Spinal cord (tissue), 9 donors: ENCODE measurements at regions not wholly inside any gene's neighbourhood (a gene's known extent, or its start where the extent isn't known, plus 50 kb on each side); places are given as distances from the start of the nearest gene placed in this dataset.

Source experiments
- DNase-seq, 6 donors: peaks; one replicate each; pipeline versions ENCODE4 v3.0.0 to v3.0.0-alpha.2; 2013 to 2015; ENCODE audit warnings: low spot score in 6 of 6, low read depth in 4 of 6
- H3K27ac ChIP-seq: one replicate; pipeline ENCODE4 v1.5.1; 2013; ENCODE audit warnings: low read depth, low read length, control low read depth
- H3K27me3 ChIP-seq: one replicate; pipeline ENCODE4 v1.6.1; 2013; ENCODE audit warnings: low read length; ENCODE audit not compliant: control insufficient read depth, insufficient read depth
- H3K36me3 ChIP-seq: one replicate; pipeline ENCODE4 v1.6.1; 2013; ENCODE audit warnings: low read length; ENCODE audit not compliant: control insufficient read depth, insufficient read depth
- H3K4me1 ChIP-seq: one replicate; pipeline ENCODE4 v1.6.1; 2013; ENCODE audit warnings: low read length; ENCODE audit not compliant: control insufficient read depth, insufficient read depth
- H3K4me3 ChIP-seq: one replicate; pipeline ENCODE4 v1.5.1; 2013; ENCODE audit warnings: low read depth, low read length, control low read depth
- H3K9me3 ChIP-seq: one replicate; pipeline ENCODE4 v1.6.1; 2013; ENCODE audit warnings: low read length; ENCODE audit not compliant: control insufficient read depth, insufficient read depth
- WGBS: methylation state at CpG from one replicate; pipeline ENCODE4 v1.1.5; 2013; ENCODE audit warnings: missing lambda C conversion rate; ENCODE audit not compliant: insufficient coverage; 5-methylcytosine and 5-hydroxymethylcytosine counted together
- donor health status: healthy.

DNA sequence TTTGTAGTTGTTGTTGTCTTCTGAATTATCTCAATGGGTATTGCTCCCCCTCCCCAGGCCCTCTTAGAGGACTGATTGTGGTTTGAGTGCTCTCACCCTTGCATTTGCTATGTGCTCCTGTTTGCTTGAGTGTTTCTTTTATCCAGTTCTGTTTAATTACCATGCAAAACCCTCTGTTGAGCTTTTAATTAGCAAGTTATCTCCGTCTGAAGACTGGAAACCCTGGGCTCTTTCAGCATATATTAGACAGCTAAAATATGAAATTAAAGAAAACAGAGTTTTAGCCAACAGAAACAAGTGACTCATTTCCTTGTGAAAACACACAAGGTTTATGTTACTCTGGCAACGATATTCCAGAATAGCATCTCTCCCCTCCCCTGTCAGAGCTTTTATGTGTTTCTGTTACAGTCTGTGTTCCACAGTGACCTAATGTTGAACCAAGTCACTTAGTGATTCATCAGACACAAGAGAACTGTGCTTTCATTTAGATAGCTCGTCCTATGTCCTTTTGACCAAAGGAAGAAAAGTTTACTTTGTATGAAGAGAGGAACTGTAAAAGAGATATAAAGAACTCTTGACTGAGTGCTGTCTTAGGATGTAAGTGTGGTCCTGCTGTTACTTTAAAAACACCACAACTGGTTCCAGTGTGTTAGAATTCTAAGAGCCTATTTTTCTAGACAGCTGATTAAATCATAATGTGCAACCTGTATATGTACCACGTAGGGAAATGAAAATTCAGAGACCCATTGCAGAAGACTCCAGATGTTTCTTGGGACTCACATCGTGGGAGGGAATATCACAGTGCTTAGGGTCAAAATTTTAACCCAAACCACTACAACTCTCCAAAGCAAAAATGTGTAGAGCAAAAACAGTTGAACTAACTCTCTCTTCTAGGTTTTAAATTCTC is 172.8 kb upstream of the RBMS1 start:
- peak; percentile 12 to 83 (median 46) for DNase-seq
- H3K4me3 ChIP-seq = no peak overlapping the region
- 0% methylated on average over 2 of the region's 5 CpGs for WGBS

DNA sequence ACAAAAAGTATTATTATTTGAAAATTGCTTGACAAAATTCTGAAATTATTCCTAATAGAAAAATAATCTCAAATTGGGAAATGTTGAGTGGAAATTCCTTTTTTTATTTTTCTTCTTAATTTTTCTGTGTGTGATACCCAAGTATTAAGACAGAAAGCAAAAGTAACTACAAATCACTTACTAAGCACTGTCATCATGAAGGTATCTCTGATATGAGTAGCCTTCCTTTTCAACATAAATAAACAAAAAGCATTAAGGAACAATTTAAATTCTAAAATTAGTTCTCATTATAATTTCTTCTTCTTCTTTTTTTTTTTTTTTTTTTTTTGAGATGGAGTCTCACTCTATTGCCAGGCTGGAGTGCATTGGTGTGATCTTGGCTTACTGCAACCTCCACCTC is 174.2 kb upstream of the RBMS1 start:
- DNase-seq = no peak
- Histone ChIP-seq H3K9me3 (peaks cover 2% of the 10 kb centered on the region), H3K4me1 (no peaks in the 10 kb centered on the region), H3K4me3 (no peak overlapping the region), H3K36me3 (no peaks in the 10 kb centered on the region), H3K27ac (no peak overlapping the region), H3K27me3 (no peaks in the 10 kb centered on the region)

More for the DNA sequence above, 172.8 kb upstream of the RBMS1 start:
- no peaks in the 10 kb centered on the region for H3K4me1 ChIP-seq
- no peaks in the 10 kb centered on the region for H3K36me3 ChIP-seq
- H3K9me3 ChIP-seq = peaks cover 2% of the 10 kb centered on the region
- no peaks in the 10 kb centered on the region for H3K27me3 ChIP-seq
- peak overlapping the region; percentile 73 for H3K27ac ChIP-seq

DNA sequence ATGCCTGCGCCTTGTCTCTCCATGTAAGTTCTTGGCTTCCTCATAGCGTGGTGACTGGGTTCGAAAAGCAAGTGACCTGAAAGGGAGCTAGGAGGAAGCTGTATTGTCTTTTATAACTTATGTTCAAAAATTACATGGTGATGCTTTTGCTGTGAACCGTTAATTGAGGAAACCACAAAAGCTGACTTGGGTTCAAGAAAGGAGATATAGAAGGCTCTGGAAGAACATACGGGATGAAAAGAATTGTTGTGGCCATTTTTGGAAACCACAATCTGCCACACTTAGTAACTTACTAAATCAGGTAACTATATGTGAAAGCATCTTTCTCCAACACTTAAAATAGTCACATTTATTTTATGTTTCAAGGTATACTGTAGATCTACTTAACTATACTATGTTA is 177.0 kb upstream of the RBMS1 start:
- H3K27me3 ChIP-seq = no peaks in the 10 kb centered on the region
- peaks cover 2% of the 10 kb centered on the region for H3K9me3 ChIP-seq
- no peak for DNase-seq
- no peak overlapping the region for H3K27ac ChIP-seq
- H3K36me3 ChIP-seq = no peaks in the 10 kb centered on the region
- no peak overlapping the region for H3K4me3 ChIP-seq
- WGBS = no CpG with 5 or more reads among the region's 5 CpGs
- no peaks in the 10 kb centered on the region for H3K4me1 ChIP-seq

DNA sequence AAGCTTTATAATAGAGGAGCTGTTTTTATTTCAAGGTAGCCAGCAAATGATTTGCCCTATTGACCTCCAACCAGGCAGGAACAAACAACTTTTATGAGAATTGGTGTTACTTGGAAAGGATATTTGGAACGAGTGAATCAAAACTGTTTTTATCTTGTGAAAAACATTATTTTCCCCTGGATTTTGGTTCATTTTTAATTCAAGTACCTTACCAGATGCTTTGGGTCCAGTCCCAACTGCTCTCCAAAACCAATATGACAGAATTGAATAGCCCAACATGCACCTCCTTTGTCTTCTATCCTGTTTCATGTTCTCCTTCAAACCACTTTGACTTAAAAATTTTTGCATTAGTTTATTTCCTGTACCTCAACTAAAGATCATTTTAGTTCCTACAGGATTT is 178.6 kb upstream of the RBMS1 start:
- no peaks in the 10 kb centered on the region for H3K27me3 ChIP-seq
- H3K36me3 ChIP-seq = no peaks in the 10 kb centered on the region
- H3K4me1 ChIP-seq = no peaks in the 10 kb centered on the region
- peaks cover 2% of the 10 kb centered on the region for H3K9me3 ChIP-seq
- DNase-seq = no peak
- no peak overlapping the region for H3K4me3 ChIP-seq
- WGBS = no CpG with 5 or more reads among the region's 1 CpG
- H3K27ac ChIP-seq = no peak overlapping the region

DNA sequence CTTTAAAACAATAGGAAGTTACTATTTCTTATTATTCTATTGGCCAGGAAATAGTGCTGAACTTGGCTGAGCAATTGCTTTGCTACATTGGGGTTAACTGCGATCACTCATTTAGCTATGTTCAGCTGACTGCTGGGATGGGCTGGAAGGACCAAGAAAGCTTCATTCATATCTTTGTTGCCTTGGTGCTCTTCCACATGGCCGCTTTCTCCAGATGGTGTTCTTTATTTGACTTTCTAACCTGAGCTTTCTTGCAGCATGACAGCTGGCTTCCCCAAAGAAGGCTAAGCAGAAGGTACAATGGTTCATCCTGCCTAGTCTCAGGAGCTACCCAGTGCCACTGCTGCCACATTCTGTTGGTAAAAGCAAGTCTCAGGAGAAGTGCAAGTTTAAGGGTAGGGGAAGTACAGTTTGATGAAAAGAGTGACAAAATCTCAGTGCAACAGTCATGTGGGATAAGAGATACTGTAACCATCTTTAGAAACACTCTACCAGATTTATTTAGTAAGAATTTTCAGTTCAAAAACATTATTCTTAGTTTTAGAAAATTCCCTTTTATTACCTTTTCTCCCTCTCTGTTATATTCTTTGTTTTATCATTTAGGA is 180.6 kb upstream of the RBMS1 start:
- Histone ChIP-seq H3K4me1 (no peaks in the 10 kb centered on the region), H3K27ac (no peak overlapping the region), H3K36me3 (no peaks in the 10 kb centered on the region), H3K27me3 (no peaks in the 10 kb centered on the region), H3K9me3 (no peaks in the 10 kb centered on the region), H3K4me3 (no peak overlapping the region)
- DNase-seq = no peak
- 75% methylated on average over 2 of the region's 2 CpGs for WGBS

DNA sequence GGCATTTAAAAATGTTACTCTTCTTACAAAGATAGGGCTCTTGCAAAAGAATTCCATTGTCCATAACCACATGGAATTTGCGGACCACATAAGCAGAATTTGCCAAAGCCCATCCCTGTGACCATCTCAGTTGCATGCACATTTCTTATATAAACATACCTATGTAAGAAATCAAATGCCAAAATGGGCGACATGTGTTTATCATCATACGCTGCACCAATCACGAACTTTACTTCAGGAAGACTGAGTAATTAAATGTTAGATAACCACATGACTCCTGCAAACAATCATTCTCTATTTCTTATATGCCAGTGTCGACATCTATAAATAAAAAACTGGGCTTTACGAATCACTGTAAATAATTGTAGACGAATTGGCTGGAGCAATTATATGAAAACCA is 186.1 kb upstream of the RBMS1 start:
- no peak for DNase-seq
- Histone ChIP-seq H3K36me3 (no peaks in the 10 kb centered on the region), H3K9me3 (no peaks in the 10 kb centered on the region), H3K4me3 (no peak overlapping the region), H3K27me3 (no peaks in the 10 kb centered on the region), H3K4me1 (no peaks in the 10 kb centered on the region), H3K27ac (no peak overlapping the region)
- WGBS = 100% methylated on average over 1 of the region's 7 CpGs

DNA sequence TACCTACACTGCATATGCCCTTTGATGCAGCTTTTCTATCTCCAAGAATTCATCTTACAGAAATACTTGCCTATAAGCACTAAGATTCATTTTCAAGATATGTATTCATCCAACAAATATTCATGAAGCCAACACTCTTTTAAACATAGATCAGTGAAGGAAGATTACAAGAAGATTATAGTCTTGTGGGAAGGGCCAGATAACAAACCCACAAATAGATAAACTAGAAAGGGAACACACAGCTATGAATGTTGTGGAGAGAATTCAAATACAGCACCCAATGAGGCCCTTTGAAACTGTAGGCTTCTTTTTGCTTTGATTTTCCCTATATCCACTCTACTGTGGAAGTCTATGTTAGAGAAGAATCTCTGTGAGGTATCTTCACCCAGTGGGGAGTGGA is 186.7 kb upstream of the RBMS1 start:
- Histone ChIP-seq H3K36me3 (no peaks in the 10 kb centered on the region), H3K4me1 (no peaks in the 10 kb centered on the region), H3K9me3 (no peaks in the 10 kb centered on the region), H3K27ac (no peak overlapping the region), H3K4me3 (no peak overlapping the region), H3K27me3 (no peaks in the 10 kb centered on the region)
- DNase-seq = no peak

DNA sequence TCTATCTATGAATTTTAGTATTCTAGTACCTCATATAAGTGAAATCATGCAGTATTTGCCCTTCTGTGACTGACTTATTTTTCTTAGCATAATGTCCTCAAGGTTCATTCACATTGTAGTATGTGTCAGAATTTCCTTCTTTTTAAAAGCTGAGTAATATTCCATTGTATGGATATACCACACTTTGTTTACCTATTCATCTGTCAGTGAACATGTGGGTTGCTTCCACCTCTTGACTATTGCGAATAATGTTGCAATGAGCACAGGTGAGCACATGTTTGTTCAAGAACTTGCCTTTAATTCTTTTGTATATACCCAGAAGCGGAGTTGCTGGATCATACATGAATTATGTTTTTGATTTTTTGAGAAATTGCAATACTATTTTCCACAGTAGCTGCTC is 187.4 kb upstream of the RBMS1 start:
- WGBS = no CpG with 5 or more reads among the region's 2 CpGs
- no peaks in the 10 kb centered on the region for H3K9me3 ChIP-seq
- no peaks in the 10 kb centered on the region for H3K27me3 ChIP-seq
- no peak for DNase-seq
- H3K27ac ChIP-seq = no peak overlapping the region
- H3K4me3 ChIP-seq = no peak overlapping the region
- H3K4me1 ChIP-seq = no peaks in the 10 kb centered on the region
- no peaks in the 10 kb centered on the region for H3K36me3 ChIP-seq

DNA sequence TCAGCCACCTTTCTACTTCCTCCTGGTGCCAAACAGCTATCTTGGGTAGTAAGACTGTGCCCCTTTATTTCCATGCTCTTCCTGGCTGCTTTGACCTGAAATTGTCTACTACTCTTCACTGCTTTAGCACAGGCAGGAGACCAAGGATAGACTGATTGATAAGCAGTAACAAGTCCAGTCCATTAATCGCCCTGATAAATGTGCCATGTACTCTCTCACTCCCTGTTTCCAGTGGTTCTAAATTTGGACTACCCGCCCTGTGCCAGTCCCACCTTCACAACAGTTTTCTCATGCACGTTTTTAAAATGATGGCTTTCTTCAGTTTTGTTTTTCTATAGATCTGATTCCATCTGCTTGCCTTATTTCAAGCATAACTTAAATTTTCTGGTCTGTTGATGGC is 189.6 kb upstream of the RBMS1 start:
- no peak overlapping the region for H3K4me3 ChIP-seq
- H3K9me3 ChIP-seq = no peaks in the 10 kb centered on the region
- H3K4me1 ChIP-seq = no peaks in the 10 kb centered on the region
- H3K36me3 ChIP-seq = no peaks in the 10 kb centered on the region
- DNase-seq = no peak
- no CpG with 5 or more reads among the region's 3 CpGs for WGBS
- H3K27ac ChIP-seq = no peak overlapping the region
- H3K27me3 ChIP-seq = no peaks in the 10 kb centered on the region

DNA sequence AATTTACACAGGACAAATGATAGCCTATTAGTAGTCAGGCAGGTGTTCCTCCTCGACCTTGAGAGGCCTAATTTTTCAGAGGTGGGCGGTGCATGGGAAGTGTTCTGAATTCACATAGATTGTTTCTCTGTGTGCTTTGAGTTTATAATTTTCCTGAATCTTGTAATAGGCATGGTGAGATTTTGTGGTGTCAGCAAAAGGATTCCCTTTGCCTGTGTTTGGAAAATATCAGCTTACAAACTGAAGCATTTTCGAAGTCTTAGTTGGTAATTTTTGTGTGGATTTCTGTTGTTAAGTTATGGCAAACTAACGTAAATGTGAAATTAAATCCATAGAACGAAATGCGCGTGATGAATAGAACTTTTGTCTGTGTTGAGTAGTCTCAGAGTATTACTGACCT is 194.0 kb upstream of the RBMS1 start:
- Histone ChIP-seq H3K4me1 (no peaks in the 10 kb centered on the region), H3K27ac (no peak overlapping the region), H3K4me3 (no peak overlapping the region), H3K9me3 (no peaks in the 10 kb centered on the region), H3K27me3 (no peaks in the 10 kb centered on the region), H3K36me3 (no peaks in the 10 kb centered on the region)
- WGBS = 83% methylated on average over 6 of the region's 7 CpGs
- no peak for DNase-seq
